Parathyroid adenoma (tissue), 2 donors: ENCODE measurements at regions not wholly inside any gene's neighbourhood (a gene's known extent, or its start where the extent isn't known, plus 50 kb on each side); places are given as distances from the start of the nearest gene placed in this dataset.

Experiments
- H2AFZ ChIP-seq: fragments of 300-600 bp; sonication (generic); one replicate; pipeline ENCODE4 v1.7.0; 2017; ENCODE audit warnings: antibody characterized with exemption, mild to moderate bottlenecking
- H3K27ac ChIP-seq: fragments of 300-600 bp; sonication (generic); one replicate; pipeline ENCODE4 v1.7.0; 2017
- H3K27me3 ChIP-seq: fragments of 300-600 bp; sonication (generic); one replicate; pipeline ENCODE4 v1.7.0; 2017; ENCODE audit warnings: low read length; ENCODE audit not compliant: control insufficient read depth, insufficient read depth
- H3K36me3 ChIP-seq: fragments of 300-600 bp; sonication (generic); one replicate; pipeline ENCODE4 v1.7.0; 2017; ENCODE audit warnings: low read length; ENCODE audit not compliant: control insufficient read depth, insufficient read depth
- H3K4me1 ChIP-seq: fragments of 300-600 bp; sonication (generic); one replicate; pipeline ENCODE4 v1.7.0; 2017; ENCODE audit warnings: control low read depth
- H3K4me2 ChIP-seq: fragments of 300-600 bp; sonication (generic); one replicate; pipeline ENCODE4 v1.7.0; 2017; ENCODE audit warnings: low read length
- H3K4me3 ChIP-seq: fragments of 300-600 bp; sonication (generic); one replicate; pipeline ENCODE4 v1.7.0; 2017; ENCODE audit warnings: low read depth, low read length
- H3K79me2 ChIP-seq: fragments of 300-600 bp; sonication (generic); one replicate; pipeline ENCODE4 v1.7.0; 2017; ENCODE audit warnings: control low read depth
- H3K9ac ChIP-seq: fragments of 300-600 bp; sonication (generic); one replicate; pipeline ENCODE4 v1.7.0; 2017; ENCODE audit warnings: mild to moderate bottlenecking
- H3K9me3 ChIP-seq: fragments of 300-600 bp; sonication (generic); one replicate; pipeline ENCODE4 v1.7.0; 2017; ENCODE audit warnings: low read length; ENCODE audit not compliant: control insufficient read depth
- CTCF ChIP-seq: fragments of 300-600 bp; sonication (generic); IDR thresholded peaks from one replicate; pipeline ENCODE4 v1.7.0; 2017; ENCODE audit warnings: antibody characterized with exemption, mild to moderate bottlenecking
- donor health status: primary hyperparathyroidism.

- H3K9me3 ChIP-seq = no peaks in the 10 kb centered on the region
- no peaks in the 10 kb centered on the region for H3K79me2 ChIP-seq
- no peak overlapping the region for H2AFZ ChIP-seq
These were observed 631.4 kb upstream of the KIRREL3 start for GRCh38 chr11:127631974-127632373.

DNA sequence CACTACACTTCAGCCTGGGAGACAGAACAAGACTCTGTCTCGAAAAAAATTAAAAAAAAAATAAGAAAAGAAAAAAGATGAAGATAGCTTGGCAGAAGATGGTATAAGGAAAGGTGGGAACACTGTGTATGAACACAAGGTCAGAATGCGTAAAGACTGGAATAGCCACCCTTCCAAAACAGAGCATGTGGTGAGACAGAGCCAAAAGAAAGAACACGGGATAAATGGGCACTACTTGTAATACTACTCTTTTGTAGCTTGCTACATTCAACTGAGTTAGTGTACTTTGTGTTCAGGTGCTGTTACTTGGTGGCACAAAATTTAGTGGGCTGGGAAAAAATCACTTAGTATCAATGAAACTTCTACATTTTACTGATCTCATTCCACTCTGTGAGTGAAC lies 628.6 kb upstream of the KIRREL3 start:
- H3K36me3 ChIP-seq = no peaks in the 10 kb centered on the region
- no peaks in the 10 kb centered on the region for H3K27me3 ChIP-seq
- H3K4me1 ChIP-seq = no peaks in the 10 kb centered on the region
- no peak overlapping the region for H3K4me2 ChIP-seq
- no peak overlapping the region for H3K9ac ChIP-seq
- H2AFZ ChIP-seq = no peak overlapping the region
- H3K9me3 ChIP-seq = no peaks in the 10 kb centered on the region
- H3K27ac ChIP-seq = no peak overlapping the region
- no peak for TF ChIP-seq CTCF
- H3K4me3 ChIP-seq = no peak overlapping the region
- H3K79me2 ChIP-seq = no peaks in the 10 kb centered on the region

More at GRCh38 chr11:127631974-127632373, 631.4 kb upstream of the KIRREL3 start:
- H3K9ac ChIP-seq = no peak overlapping the region
- no peak for TF ChIP-seq CTCF
- no peaks in the 10 kb centered on the region for H3K27me3 ChIP-seq
- H3K4me2 ChIP-seq = no peak overlapping the region
- H3K27ac ChIP-seq = no peak overlapping the region
- no peaks in the 10 kb centered on the region for H3K36me3 ChIP-seq
- no peaks in the 10 kb centered on the region for H3K4me1 ChIP-seq
- no peak overlapping the region for H3K4me3 ChIP-seq

DNA sequence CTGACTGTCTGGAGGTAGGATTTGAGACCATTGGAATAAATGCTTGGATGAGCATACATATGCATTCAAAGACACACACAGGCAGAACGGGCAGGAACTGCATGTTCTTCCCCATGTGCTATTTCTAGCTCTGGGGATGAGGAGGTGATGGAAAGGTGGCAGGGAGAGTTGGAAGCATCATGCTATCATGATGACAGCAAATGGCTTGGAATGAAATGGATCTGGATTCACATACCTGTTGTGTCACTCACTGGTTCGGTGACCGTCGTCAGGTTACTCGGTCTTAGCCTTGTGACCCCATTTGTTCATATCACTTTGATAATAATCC lies 627.9 kb upstream of the KIRREL3 start:
- H3K9ac ChIP-seq = no peak overlapping the region
- TF ChIP-seq CTCF = no peak
- no peaks in the 10 kb centered on the region for H3K9me3 ChIP-seq
- H3K27ac ChIP-seq = no peak overlapping the region
- H3K36me3 ChIP-seq = no peaks in the 10 kb centered on the region
- no peaks in the 10 kb centered on the region for H3K27me3 ChIP-seq
- no peaks in the 10 kb centered on the region for H3K4me1 ChIP-seq
- H3K4me2 ChIP-seq = no peak overlapping the region
- no peaks in the 10 kb centered on the region for H3K79me2 ChIP-seq
- H3K4me3 ChIP-seq = no peak overlapping the region
- H2AFZ ChIP-seq = no peak overlapping the region

- Histone ChIP-seq H3K9me3 (no peaks in the 10 kb centered on the region), H3K9ac (no peak overlapping the region), H2AFZ (no peak overlapping the region), H3K27ac (no peak overlapping the region), H3K79me2 (no peaks in the 10 kb centered on the region), H3K4me3 (no peak overlapping the region), H3K4me1 (no peaks in the 10 kb centered on the region), H3K36me3 (no peaks in the 10 kb centered on the region), H3K4me2 (no peak overlapping the region), H3K27me3 (no peaks in the 10 kb centered on the region)
- TF ChIP-seq CTCF = no peak
These were observed 627.3 kb upstream of the KIRREL3 start for GRCh38 chr11:127627629-127628457.

- H3K4me3 ChIP-seq = no peak overlapping the region
- H3K9ac ChIP-seq = no peak overlapping the region
- no peaks in the 10 kb centered on the region for H3K79me2 ChIP-seq
- no peaks in the 10 kb centered on the region for H3K9me3 ChIP-seq
- H3K27ac ChIP-seq = no peak overlapping the region
- no peaks in the 10 kb centered on the region for H3K36me3 ChIP-seq
- no peaks in the 10 kb centered on the region for H3K4me1 ChIP-seq
- H3K27me3 ChIP-seq = no peaks in the 10 kb centered on the region
- no peak overlapping the region for H2AFZ ChIP-seq
- no peak overlapping the region for H3K4me2 ChIP-seq
- no peak for TF ChIP-seq CTCF
These were observed 626.6 kb upstream of the KIRREL3 start for GRCh38 chr11:127627204-127627603.
